H9 (cell line): ENCODE measurements at regions not wholly inside any gene's neighbourhood (a gene's known extent, or its start where the extent isn't known, plus 50 kb on each side); places are given as distances from the start of the nearest gene placed in this dataset.

ENCODE experiments used
- DNase-seq: peaks from one replicate; pipeline ENCODE4 v3.0.0-alpha.2; 2017
- H2AFZ ChIP-seq: one replicate; pipeline ENCODE4 v1.6.1; 2013; ENCODE audit warnings: mild to moderate bottlenecking, low read length, control low read depth, moderate library complexity
- H2AK5ac ChIP-seq: 2 replicates; pipeline ENCODE4 v1.6.1; 2013; ENCODE audit warnings: low read length, control low read depth, mixed read lengths; ENCODE audit not compliant: insufficient read length
- H2BK120ac ChIP-seq: one replicate; pipeline ENCODE4 v1.6.1; 2013; ENCODE audit warnings: low read depth, mild to moderate bottlenecking, low read length, control low read depth, inconsistent platforms; ENCODE audit not compliant: poor library complexity, severe bottlenecking
- H2BK12ac ChIP-seq: 2 replicates; pipeline ENCODE4 v1.6.1; 2013; ENCODE audit warnings: low read length, control low read depth, mixed read lengths, low read depth; ENCODE audit not compliant: insufficient read length
- H2BK15ac ChIP-seq: 2 replicates; pipeline ENCODE4 v1.6.1; 2013; ENCODE audit warnings: low read depth, low read length, control low read depth
- H2BK20ac ChIP-seq: one replicate; pipeline ENCODE4 v1.6.1; 2013; ENCODE audit warnings: low read depth, mild to moderate bottlenecking, low read length, control low read depth, inconsistent platforms; ENCODE audit not compliant: poor library complexity, severe bottlenecking
- H2BK5ac ChIP-seq: 2 replicates; pipeline ENCODE4 v1.6.1; 2013; ENCODE audit warnings: low read length, control low read depth, mixed read lengths; ENCODE audit not compliant: insufficient read length
- H3K14ac ChIP-seq: 2 replicates; pipeline ENCODE4 v1.6.1; 2013; ENCODE audit warnings: low read length, control low read depth; ENCODE audit not compliant: insufficient read depth
- H3K18ac ChIP-seq: 2 replicates; pipeline ENCODE4 v1.6.1; 2013; ENCODE audit warnings: low read depth, mild to moderate bottlenecking, mixed read lengths, low read length, control low read depth; ENCODE audit not compliant: insufficient read length
- H3K23ac ChIP-seq: 2 replicates; pipeline ENCODE4 v1.6.1; 2013; ENCODE audit warnings: low read length, control low read depth, mixed read lengths, low read depth; ENCODE audit not compliant: insufficient read length
- H3K23me2 ChIP-seq: 2 replicates; pipeline ENCODE4 v1.6.1; 2013; ENCODE audit warnings: low read depth, mild to moderate bottlenecking, mixed read lengths, low read length, control low read depth; ENCODE audit not compliant: insufficient read length, poor library complexity, severe bottlenecking
- H3K27ac ChIP-seq: 2 replicates; pipeline ENCODE4 v1.5.1; 2013; ENCODE audit warnings: low read length, control low read depth, mixed read lengths, low read depth; ENCODE audit not compliant: insufficient read length
- H3K27me3 ChIP-seq: 2 replicates; pipeline ENCODE4 v1.6.1; 2013; ENCODE audit warnings: low read length, control low read depth, inconsistent platforms; ENCODE audit not compliant: insufficient read depth
- H3K4ac ChIP-seq: 2 replicates; pipeline ENCODE4 v1.6.1; 2013; ENCODE audit warnings: low read depth, mild to moderate bottlenecking, control low read depth, inconsistent platforms, low read length, moderate library complexity
- H3K4me1 ChIP-seq: 2 replicates; pipeline ENCODE4 v1.6.1; 2013; ENCODE audit warnings: low read length, control low read depth, inconsistent platforms; ENCODE audit not compliant: insufficient read depth
- H3K4me2 ChIP-seq: 2 replicates; pipeline ENCODE4 v1.6.1; 2013; ENCODE audit warnings: low read length, control low read depth, mixed read lengths; ENCODE audit not compliant: insufficient read length, insufficient read depth
- H3K56ac ChIP-seq: 2 replicates; pipeline ENCODE4 v1.6.1; 2013; ENCODE audit warnings: low read depth, mild to moderate bottlenecking, mixed read lengths, low read length, control low read depth; ENCODE audit not compliant: insufficient read length
- H3K79me1 ChIP-seq: 2 replicates; pipeline ENCODE4 v1.6.1; 2013; ENCODE audit warnings: low read depth, mild to moderate bottlenecking, moderate library complexity, low read length, control low read depth, inconsistent platforms; ENCODE audit not compliant: insufficient read depth, poor library complexity, severe bottlenecking
- H3K79me2 ChIP-seq: 2 replicates; pipeline ENCODE4 v1.6.1; 2013; ENCODE audit warnings: low read length, control low read depth, inconsistent platforms; ENCODE audit not compliant: insufficient read depth
- H3K9ac ChIP-seq: 2 replicates; pipeline ENCODE4 v1.6.1; 2013; ENCODE audit warnings: low read length, control low read depth, mixed read lengths; ENCODE audit not compliant: insufficient read length; ENCODE audit errors: extremely low read depth
- H3K9me3 ChIP-seq: one replicate; pipeline ENCODE4 v1.6.1; 2013; ENCODE audit warnings: low read depth, low read length, inconsistent platforms; ENCODE audit not compliant: control insufficient read depth
- H3T11ph ChIP-seq: one replicate; pipeline ENCODE4 v1.6.1; 2013; ENCODE audit warnings: mild to moderate bottlenecking, low read length, control low read depth, inconsistent platforms
- H4K20me1 ChIP-seq: one replicate; pipeline ENCODE4 v1.6.1; 2013; ENCODE audit not compliant: control insufficient read depth, insufficient read length, insufficient read depth
- H4K5ac ChIP-seq: 2 replicates; pipeline ENCODE4 v1.6.1; 2013; ENCODE audit warnings: low read depth, mild to moderate bottlenecking, mixed read lengths, low read length, control low read depth; ENCODE audit not compliant: insufficient read length
- H4K8ac ChIP-seq: replicated peaks from 2 replicates; pipeline ENCODE4 v1.6.1; 2013; ENCODE audit warnings: low read length, control low read depth, mixed read lengths, low read depth; ENCODE audit not compliant: insufficient read length
- H4K91ac ChIP-seq: 2 replicates; pipeline ENCODE4 v1.6.1; 2013; ENCODE audit warnings: low read depth, mild to moderate bottlenecking, moderate library complexity, mixed read lengths, low read length, control low read depth; ENCODE audit not compliant: insufficient read length
- H3K27ac Mint-ChIP-seq, 3 experiments: 2 replicates in 2 of 3; 3 replicates in 1 of 3; pipeline ENCODE4 v1.8.0; 2020 to 2021; ENCODE audit warnings: mixed read lengths in 3 of 3, mild to moderate bottlenecking in 1 of 3, moderate library complexity in 1 of 3
- H3K27me3 Mint-ChIP-seq: 2 replicates; pipeline ENCODE4 v1.8.0; 2021; ENCODE audit warnings: low read depth, mild to moderate bottlenecking, moderate library complexity, mixed read lengths
- H3K36me3 Mint-ChIP-seq, 3 experiments: 2 replicates in 2 of 3; 3 replicates in 1 of 3; pipeline ENCODE4 v1.8.0; 2020 to 2021; ENCODE audit warnings: low read depth in 3 of 3, mixed read lengths in 3 of 3; ENCODE audit not compliant: insufficient read depth in 1 of 3
- H3K4me1 Mint-ChIP-seq, 2 experiments: 2 replicates each; pipeline ENCODE4 v1.8.0; 2020; ENCODE audit warnings: mixed read lengths in 2 of 2
- H3K4me3 Mint-ChIP-seq, 2 experiments: 2 replicates in 1 of 2; 3 replicates in 1 of 2; pipeline ENCODE4 v1.8.0; 2020 to 2021; ENCODE audit warnings: mild to moderate bottlenecking in 2 of 2, mixed read lengths in 2 of 2, moderate library complexity in 1 of 2
- H3K9me3 Mint-ChIP-seq, 2 experiments: 2 replicates in 1 of 2; 3 replicates in 1 of 2; pipeline ENCODE4 v1.8.0; 2020; ENCODE audit warnings: mild to moderate bottlenecking in 2 of 2, mixed read lengths in 2 of 2, moderate library complexity in 1 of 2
- CTCF ChIP-seq: fragments of 200-600 bp; sonication (generic); conservative IDR thresholded peaks from 3 replicates; pipeline ENCODE4 v1.8.0; 2021; ENCODE audit warnings: antibody characterized with exemption, mild to moderate bottlenecking
- WGBS: extraction: QIAGEN DNeasy Blood & Tissue Kit; methylation state at CpG from one replicate; pipeline ENCODE4 v1.1.7; 2013; ENCODE audit warnings: missing lambda C conversion rate, low lambda C conversion rate, mixed read lengths; ENCODE audit not compliant: insufficient read length; ENCODE audit errors: extremely low coverage; 5-methylcytosine and 5-hydroxymethylcytosine counted together

- no peak overlapping the region for H3K23ac ChIP-seq
- no peak for DNase-seq
Observed at GRCh38 chr3:124346487-124346886, 354.6 kb upstream of the ROPN1 start.

More at GRCh38 chr3:124346487-124346886, 354.6 kb upstream of the ROPN1 start:
- no CpG with 5 or more reads among the region's 4 CpGs for WGBS
- H3K9ac ChIP-seq: no peak overlapping the region
- H3K79me2 ChIP-seq: no peaks in the 10 kb centered on the region
- no peak overlapping the region for H3K56ac ChIP-seq
- no peak overlapping the region for H2AFZ ChIP-seq
- no peak for TF ChIP-seq CTCF
- no peak overlapping the region for H4K91ac ChIP-seq
- Mint-ChIP-seq H3K27ac (no peak overlapping the region), H3K27me3 (no peaks in the 10 kb centered on the region), H3K9me3 (no peaks in the 10 kb centered on the region), H3K36me3 (no peaks in the 10 kb centered on the region), H3K4me1 (peaks cover 4% of the 10 kb centered on the region in 2 experiments), H3K4me3 (no peak overlapping the region)
- H2BK120ac ChIP-seq: no peak overlapping the region
- no peaks in the 10 kb centered on the region for H3K9me3 ChIP-seq
- H3K27me3 ChIP-seq: no peaks in the 10 kb centered on the region
- H3K23me2 ChIP-seq: no peaks in the 10 kb centered on the region
- no peak overlapping the region for H2AK5ac ChIP-seq
- H3K4me1 ChIP-seq: no peaks in the 10 kb centered on the region
- H3K79me1 ChIP-seq: no peaks in the 10 kb centered on the region
- no peak overlapping the region for H2BK15ac ChIP-seq
- no peak overlapping the region for H3K4me2 ChIP-seq
- H2BK20ac ChIP-seq: no peak overlapping the region
- H3T11ph ChIP-seq: no peak overlapping the region
- H2BK5ac ChIP-seq: no peak overlapping the region
- H3K14ac ChIP-seq: no peak overlapping the region
- H3K18ac ChIP-seq: no peak overlapping the region
- no peak overlapping the region for H3K4ac ChIP-seq
- H4K8ac ChIP-seq: no peak overlapping the region
- H4K5ac ChIP-seq: no peak overlapping the region
- no peak overlapping the region for H3K27ac ChIP-seq
- no peak overlapping the region for H2BK12ac ChIP-seq
- H4K20me1 ChIP-seq: no peaks in the 10 kb centered on the region
